ENCODE measurements at regions not wholly inside any gene's neighbourhood (a gene's known extent, or its start where the extent isn't known, plus 50 kb on each side); places are given as distances from the start of the nearest gene placed in this dataset.

DNA sequence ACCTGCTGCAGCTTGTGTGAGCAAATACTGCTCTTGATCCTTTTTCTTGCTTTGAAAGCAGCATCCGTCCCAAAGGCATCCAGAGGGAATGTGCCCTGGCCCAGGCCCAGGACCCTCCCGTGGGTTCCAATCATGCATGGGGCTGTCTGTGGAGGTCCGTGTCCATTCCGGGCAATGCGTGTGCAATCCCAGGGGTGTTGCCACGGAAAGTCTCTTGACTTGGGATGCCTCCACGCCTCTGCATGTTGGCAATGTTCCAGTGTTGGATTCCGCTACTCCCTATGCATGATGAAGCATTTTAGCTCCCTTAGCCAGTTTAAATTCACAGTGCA is 105.7 kb downstream of the SNRPN start:
- H3K4me3 Mint-ChIP-seq: no peak overlapping the region
- no peaks in the 10 kb centered on the region for H3K4me1 Mint-ChIP-seq
- H3K9me3 Mint-ChIP-seq (ENCODE audit: low read depth): peaks cover 90% of the 10 kb centered on the region
- peaks cover 100% of the 10 kb centered on the region for H3K36me3 Mint-ChIP-seq (ENCODE audit: low read depth)
- H3K27me3 Mint-ChIP-seq: no peaks in the 10 kb centered on the region
- DNase-seq (no peak), ATAC-seq (no peak)
- intact Hi-C loops (cut with DNase I, micrococcal nuclease): no loop called here
- ChIA-PET CTCF (no interaction called here), POLR2A (no interaction called here)
- no peak overlapping the region for H3K27ac Mint-ChIP-seq

DNA sequence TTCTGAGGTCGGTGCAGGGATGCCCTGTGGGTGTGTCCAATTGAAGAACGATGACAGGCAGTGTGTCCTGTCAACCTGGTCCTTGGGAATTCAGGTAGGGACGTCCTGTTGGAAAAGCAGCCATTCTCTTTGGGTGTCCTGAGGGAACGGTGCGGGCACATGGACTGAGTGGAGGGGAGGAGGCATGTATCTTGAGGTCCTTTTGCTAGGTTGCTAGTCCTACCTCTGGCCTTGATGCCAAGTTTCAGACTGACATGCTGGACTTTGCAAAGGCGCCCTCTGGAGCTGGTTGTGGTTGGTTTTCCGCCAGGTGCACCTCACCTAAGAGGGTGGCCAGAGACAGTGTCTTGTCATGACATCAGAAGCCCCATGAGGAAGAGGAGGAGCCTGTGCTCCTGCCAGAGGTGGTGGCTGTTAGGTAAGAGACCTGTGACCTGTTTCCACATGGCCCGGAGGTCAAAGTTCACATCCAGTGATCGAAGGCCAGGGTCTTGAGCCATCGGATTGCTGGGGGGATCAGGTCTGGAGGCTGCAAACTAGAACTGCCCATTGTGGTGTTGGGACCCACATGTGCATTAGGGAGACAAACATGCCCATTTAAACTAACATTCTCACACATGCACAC is 106.3 kb downstream of the SNRPN start:
- DNase-seq (no peak), ATAC-seq (no peak)
- no peak overlapping the region for H3K27ac Mint-ChIP-seq
- POLR2A ChIA-PET: no interaction called here
- CTCF ChIA-PET: no interaction called here
- H3K4me1 Mint-ChIP-seq: no peaks in the 10 kb centered on the region
- H3K27me3 Mint-ChIP-seq: no peaks in the 10 kb centered on the region
- no peak overlapping the region for H3K4me3 Mint-ChIP-seq
- peaks cover 100% of the 10 kb centered on the region for H3K36me3 Mint-ChIP-seq (ENCODE audit: low read depth)
- intact Hi-C loops (cut with DNase I, micrococcal nuclease): no loop called here
- peaks cover 90% of the 10 kb centered on the region for H3K9me3 Mint-ChIP-seq (ENCODE audit: low read depth)

DNA sequence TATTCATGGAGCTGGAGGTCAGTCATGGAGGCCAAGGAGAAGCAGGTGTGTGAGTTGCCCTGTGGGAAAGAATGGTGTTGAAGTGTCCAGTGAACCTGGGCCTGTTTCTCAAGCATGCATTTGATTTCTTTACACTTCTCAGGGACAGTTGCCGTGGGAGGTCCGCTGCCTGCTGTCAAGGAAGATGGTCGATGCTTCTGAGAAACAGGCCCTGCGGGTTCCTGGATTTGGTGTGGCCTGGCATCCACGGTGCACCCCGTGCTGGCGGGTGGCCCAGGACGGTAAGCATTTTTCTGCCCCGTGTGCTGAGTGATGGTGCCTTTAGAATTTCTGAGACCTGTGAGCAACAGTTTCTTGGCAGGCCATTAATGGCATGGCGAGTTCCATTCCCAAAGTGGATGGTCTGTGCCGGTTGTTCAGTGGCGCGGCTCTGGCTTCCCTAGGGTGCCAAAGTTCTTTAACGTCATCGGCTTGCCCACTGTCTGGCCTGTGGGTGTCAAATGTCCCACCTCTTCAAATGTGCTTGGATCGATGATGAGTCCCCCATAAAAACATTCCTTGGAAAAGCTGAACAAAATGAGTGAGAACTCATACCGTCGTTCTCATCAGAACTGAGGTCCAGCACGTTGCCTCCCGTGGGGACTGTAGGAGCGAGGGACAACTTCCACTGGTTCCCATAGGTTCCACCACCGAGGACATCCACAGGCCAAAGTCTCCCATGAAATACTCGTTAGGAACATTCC is 107.2 kb downstream of the SNRPN start:
- DNase-seq: no peak
- no peaks in the 10 kb centered on the region for H3K27me3 Mint-ChIP-seq
- ATAC-seq: no peak
- ChIA-PET POLR2A (no interaction called here), CTCF (no interaction called here)
- H3K36me3 Mint-ChIP-seq (ENCODE audit: low read depth): peaks cover 100% of the 10 kb centered on the region
- H3K27ac Mint-ChIP-seq: no peak overlapping the region
- peaks cover 90% of the 10 kb centered on the region for H3K9me3 Mint-ChIP-seq (ENCODE audit: low read depth)
- intact Hi-C loops (cut with DNase I, micrococcal nuclease): no loop called here
- no peak overlapping the region for H3K4me3 Mint-ChIP-seq
- H3K4me1 Mint-ChIP-seq: no peaks in the 10 kb centered on the region

DNA sequence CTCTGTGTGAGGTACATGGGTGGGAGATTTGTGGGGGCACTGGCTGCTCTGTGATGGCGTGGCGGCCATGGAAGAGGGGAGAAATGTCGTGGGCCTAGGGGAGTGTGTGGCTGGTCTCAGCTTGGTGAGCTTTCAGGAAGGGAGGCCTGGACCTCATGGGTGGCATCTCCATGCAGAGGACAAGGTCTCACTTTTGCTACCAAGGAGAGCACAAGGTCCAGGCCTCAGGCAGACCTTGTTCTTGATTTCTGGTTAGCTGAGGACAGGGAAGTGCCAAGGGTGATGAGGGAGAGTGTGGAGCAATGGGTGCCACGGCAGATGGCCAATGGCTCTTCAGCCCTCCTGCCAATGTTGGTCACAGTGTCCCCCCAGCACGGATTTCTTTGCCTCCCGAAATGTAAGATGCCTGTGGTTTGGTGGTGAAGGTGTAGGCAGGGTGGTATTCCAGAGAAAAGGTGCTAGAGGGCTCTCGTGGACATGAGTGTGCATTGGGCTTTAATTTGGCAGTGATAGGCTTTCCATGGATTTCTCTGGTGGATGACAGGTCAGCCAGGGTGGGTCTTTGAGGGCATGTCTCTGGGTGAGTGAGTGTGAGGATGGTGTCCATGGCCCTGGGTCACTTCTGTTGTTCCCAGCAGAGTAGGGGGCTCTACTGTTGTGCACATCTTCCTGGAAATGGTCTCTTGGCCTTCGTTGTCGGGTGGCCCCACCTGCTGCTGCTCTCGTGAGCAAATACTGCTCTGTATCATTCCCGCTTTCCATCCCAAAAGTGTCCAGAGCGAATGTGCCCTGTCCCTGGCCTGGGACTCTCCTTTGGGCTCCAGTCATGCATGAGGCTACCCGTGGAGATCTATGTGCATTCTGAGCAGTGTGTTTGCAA is 108.0 kb downstream of the SNRPN start:
- POLR2A ChIA-PET: no interaction called here
- Mint-ChIP-seq H3K27ac (no peak overlapping the region), H3K27me3 (no peaks in the 10 kb centered on the region), H3K4me1 (no peaks in the 10 kb centered on the region), H3K9me3 (ENCODE audit: low read depth) (peaks cover 92% of the 10 kb centered on the region), H3K4me3 (no peak overlapping the region), H3K36me3 (ENCODE audit: low read depth) (peaks cover 100% of the 10 kb centered on the region)
- ATAC-seq (no peak), DNase-seq (no peak)
- intact Hi-C loops (cut with DNase I, micrococcal nuclease): no loop called here
- CTCF ChIA-PET: no interaction called here

GRCh38 chr15:25065286-25065685 is 110.5 kb downstream of the SNRPN start:
- intact Hi-C loops (cut with DNase I, micrococcal nuclease): no loop called here
- ChIA-PET CTCF (interaction anchor here (0.6 kb wide), 2 partner anchors 23 to 90 kb away, joined by 3 read pairs; no protein-coding TSS in a partner anchor), POLR2A (no interaction called here)
- peaks cover 91% of the 10 kb centered on the region for H3K9me3 Mint-ChIP-seq (ENCODE audit: low read depth)
- DNase-seq (no peak), ATAC-seq (no peak)
- no peaks in the 10 kb centered on the region for H3K27me3 Mint-ChIP-seq
- no peak overlapping the region for H3K4me3 Mint-ChIP-seq
- no peak overlapping the region for H3K27ac Mint-ChIP-seq
- H3K4me1 Mint-ChIP-seq: no peaks in the 10 kb centered on the region
- peaks cover 100% of the 10 kb centered on the region for H3K36me3 Mint-ChIP-seq (ENCODE audit: low read depth)

GRCh38 chr15:25065876-25066275 is 111.1 kb downstream of the SNRPN start:
- H3K27ac Mint-ChIP-seq: no peak overlapping the region
- POLR2A ChIA-PET: no interaction called here

GRCh38 chr15:25066708-25067107 is 111.9 kb downstream of the SNRPN start:
- Mint-ChIP-seq H3K9me3 (ENCODE audit: low read depth) (peaks cover 88% of the 10 kb centered on the region), H3K27ac (no peak overlapping the region), H3K27me3 (no peaks in the 10 kb centered on the region), H3K4me3 (no peak overlapping the region), H3K4me1 (no peaks in the 10 kb centered on the region), H3K36me3 (ENCODE audit: low read depth) (peaks cover 100% of the 10 kb centered on the region)
- POLR2A ChIA-PET: no interaction called here
- DNase-seq: no peak
- ATAC-seq: no peak
- intact Hi-C loops (cut with DNase I, micrococcal nuclease): no loop called here
- CTCF ChIA-PET: no interaction called here

More at GRCh38 chr15:25065876-25066275, 111.1 kb downstream of the SNRPN start:
- DNase-seq (no peak), ATAC-seq (no peak)
- CTCF ChIA-PET: interaction anchor here (0.6 kb wide), 2 partner anchors 22 to 90 kb away, joined by 3 read pairs; no protein-coding TSS in a partner anchor
- intact Hi-C loops (cut with DNase I, micrococcal nuclease): no loop called here
- peaks cover 100% of the 10 kb centered on the region for H3K36me3 Mint-ChIP-seq (ENCODE audit: low read depth)
- peaks cover 90% of the 10 kb centered on the region for H3K9me3 Mint-ChIP-seq (ENCODE audit: low read depth)
- no peaks in the 10 kb centered on the region for H3K4me1 Mint-ChIP-seq
- H3K4me3 Mint-ChIP-seq: no peak overlapping the region
- no peaks in the 10 kb centered on the region for H3K27me3 Mint-ChIP-seq

DNA sequence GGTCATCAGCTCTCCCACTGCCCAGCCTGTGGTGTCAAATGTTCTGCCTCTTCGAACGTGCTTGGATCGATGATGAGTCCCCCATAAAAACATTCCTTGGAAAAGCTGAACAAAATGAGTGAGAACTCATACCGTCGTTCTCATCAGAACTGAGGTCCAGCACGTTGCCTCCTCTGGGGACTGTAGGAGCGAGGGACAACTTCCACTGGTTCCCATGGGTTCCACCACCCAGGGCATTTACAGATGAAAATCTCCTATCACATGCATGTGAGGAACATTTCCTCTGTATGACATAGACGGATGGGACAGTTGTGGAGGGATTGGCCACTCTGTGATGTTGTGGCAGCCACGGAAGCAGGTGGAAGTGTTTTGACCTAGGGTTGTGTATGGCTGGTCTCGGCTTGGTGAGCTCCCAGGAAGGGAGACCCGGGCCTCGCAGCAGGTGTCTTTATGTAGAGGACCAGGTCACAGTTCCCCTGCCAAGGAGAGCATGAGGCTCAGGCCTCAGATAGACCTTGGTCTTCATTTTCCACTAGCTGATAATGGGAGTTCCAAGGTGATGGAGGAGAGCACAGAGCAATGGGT is 113.0 kb downstream of the SNRPN start:
- POLR2A ChIA-PET: no interaction called here
- CTCF ChIA-PET: no interaction called here
- H3K36me3 Mint-ChIP-seq (ENCODE audit: low read depth): peaks cover 100% of the 10 kb centered on the region
- peaks cover 89% of the 10 kb centered on the region for H3K9me3 Mint-ChIP-seq (ENCODE audit: low read depth)
- intact Hi-C loops (cut with DNase I, micrococcal nuclease): no loop called here
- ATAC-seq: no peak
- DNase-seq: no peak
- H3K27ac Mint-ChIP-seq: no peak overlapping the region
- no peak overlapping the region for H3K4me3 Mint-ChIP-seq
- no peaks in the 10 kb centered on the region for H3K27me3 Mint-ChIP-seq
- no peaks in the 10 kb centered on the region for H3K4me1 Mint-ChIP-seq

GRCh38 chr15:25068696-25069095 is 113.9 kb downstream of the SNRPN start:
- no peaks in the 10 kb centered on the region for H3K4me1 Mint-ChIP-seq
- POLR2A ChIA-PET: no interaction called here
- DNase-seq (no peak), ATAC-seq (no peak)
- peaks cover 100% of the 10 kb centered on the region for H3K36me3 Mint-ChIP-seq (ENCODE audit: low read depth)
- intact Hi-C loops (cut with DNase I, micrococcal nuclease): no loop called here
- no peak overlapping the region for H3K27ac Mint-ChIP-seq
- peaks cover 86% of the 10 kb centered on the region for H3K9me3 Mint-ChIP-seq (ENCODE audit: low read depth)
- CTCF ChIA-PET: interaction anchor here (0.6 kb wide), 1 partner anchor 12 kb away, joined by 4 read pairs; no protein-coding TSS in a partner anchor
- H3K4me3 Mint-ChIP-seq: no peak overlapping the region
- no peaks in the 10 kb centered on the region for H3K27me3 Mint-ChIP-seq

- DNase-seq (no peak), ATAC-seq (no peak)
- no peak overlapping the region for H3K4me3 Mint-ChIP-seq
- peaks cover 100% of the 10 kb centered on the region for H3K36me3 Mint-ChIP-seq (ENCODE audit: low read depth)
- H3K27ac Mint-ChIP-seq: no peak overlapping the region
- ChIA-PET CTCF (no interaction called here), POLR2A (no interaction called here)
- H3K9me3 Mint-ChIP-seq (ENCODE audit: low read depth): peaks cover 85% of the 10 kb centered on the region
- intact Hi-C loops (cut with DNase I, micrococcal nuclease): loop anchor here in 1 of 2 experiments (10.0 kb wide), 1 partner anchor 184 kb away; no protein-coding TSS in a partner anchor
- H3K27me3 Mint-ChIP-seq: no peaks in the 10 kb centered on the region
- no peaks in the 10 kb centered on the region for H3K4me1 Mint-ChIP-seq
Observed at GRCh38 chr15:25070353-25070963, 115.7 kb downstream of the SNRPN start.

DNA sequence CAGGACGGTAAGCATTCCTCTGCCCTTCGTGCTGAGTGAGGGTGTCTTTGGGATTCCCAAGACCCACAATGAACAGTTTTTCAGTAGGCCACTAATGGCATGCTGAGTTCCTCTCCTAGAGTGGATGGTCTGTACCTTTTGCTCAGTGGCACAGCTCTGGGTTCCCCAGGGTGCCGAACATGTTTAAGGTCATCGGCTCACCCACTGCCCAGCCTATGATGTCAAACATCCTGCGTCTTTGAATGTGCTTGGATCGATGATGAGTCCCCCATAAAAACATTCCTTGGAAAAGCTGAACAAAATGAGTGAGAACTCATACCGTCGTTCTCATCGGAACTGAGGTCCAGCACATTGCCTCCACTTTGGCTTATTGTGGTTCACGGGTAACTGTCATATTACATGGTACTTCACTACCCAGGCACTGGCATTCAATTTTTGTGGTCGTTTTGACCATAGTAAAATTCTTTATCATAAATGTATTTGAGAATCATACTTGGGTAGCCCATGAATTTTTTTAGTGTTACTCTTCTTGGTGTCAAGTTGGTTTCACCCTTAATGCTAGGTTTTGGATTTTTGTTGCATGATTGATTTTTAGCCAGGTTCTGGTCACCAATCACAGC is 118.2 kb downstream of the SNRPN start:
- Mint-ChIP-seq H3K9me3 (ENCODE audit: low read depth) (peaks cover 83% of the 10 kb centered on the region), H3K4me3 (no peak overlapping the region)
- intact Hi-C loops (cut with DNase I, micrococcal nuclease): loop anchor here in 1 of 2 experiments (10.0 kb wide), 1 partner anchor 182 kb away; no protein-coding TSS in a partner anchor

More for the DNA sequence above, 118.2 kb downstream of the SNRPN start:
- peaks cover 100% of the 10 kb centered on the region for H3K36me3 Mint-ChIP-seq (ENCODE audit: low read depth)
- no peak for DNase-seq
- ChIA-PET POLR2A (no interaction called here), CTCF (no interaction called here)
- ATAC-seq: no peak
- no peaks in the 10 kb centered on the region for H3K4me1 Mint-ChIP-seq
- no peaks in the 10 kb centered on the region for H3K27me3 Mint-ChIP-seq
- H3K27ac Mint-ChIP-seq: no peak overlapping the region
